SK-N-SH (cell line): ENCODE measurements at regions not wholly inside any gene's neighbourhood (a gene's known extent, or its start where the extent isn't known, plus 50 kb on each side); places are given as distances from the start of the nearest gene placed in this dataset.

ENCODE experiments used
- CTCF ChIA-PET: fragments of 300-600, 350-600 bp; formaldehyde crosslinking; extraction: SDS; loops from one replicate; lab custom pipeline; 2021; lab: Yijun Ruan, JAX
- POLR2A ChIA-PET: fragments of 350-600 bp; sonication (Branson Sonifier 250); formaldehyde crosslinking; extraction: SDS; loops from one replicate; lab custom pipeline; 2020; ENCODE audit warnings: antibody characterized with exemption, inconsistent platforms; lab: Yijun Ruan, JAX
- DNase-seq: peaks from one replicate; pipeline ENCODE4 v3.0.0; 2012
- H2AFZ ChIP-seq: fragments of 200-600 bp; sonication (generic); 2 replicates; pipeline ENCODE4 v1.8.1; 2016; ENCODE audit warnings: antibody characterized with exemption, mild to moderate bottlenecking, low read depth
- H3F3A ChIP-seq: fragments of 200-600 bp; sonication (generic); replicated peaks from 2 replicates; pipeline ENCODE3; 2016; ENCODE audit warnings: antibody characterized with exemption, mild to moderate bottlenecking; ENCODE audit not compliant: insufficient read depth
- H3K27ac ChIP-seq, 2 experiments: fragments of 200-500 bp in 1 of 2; fragments of 200-600 bp in 1 of 2; sonication (Bioruptor generic) in 1 of 2; sonication (generic), shearing (Covaris generic) in 1 of 2; 2 replicates each; pipeline versions ENCODE4 v1.5.1 to v1.6.1; 2014 to 2016; ENCODE audit warnings: low read depth in 2 of 2, inconsistent platforms in 1 of 2, low read length in 1 of 2, mild to moderate bottlenecking in 1 of 2, mixed read lengths in 1 of 2
- H3K27me3 ChIP-seq: fragments of 200-600 bp; sonication (generic), shearing (Covaris generic); 2 replicates; pipeline ENCODE4 v1.6.1; 2016; ENCODE audit warnings: mixed run types; ENCODE audit not compliant: insufficient read depth
- H3K36me3 ChIP-seq, 2 experiments: fragments of 200-500 bp in 1 of 2; fragments of 200-600 bp in 1 of 2; sonication (Bioruptor generic) in 1 of 2; sonication (generic) in 1 of 2; replicated peaks in 1 of 2; 2 replicates each; pipeline versions ENCODE3 to v1.5.1; 2014 to 2016; ENCODE audit warnings: low read length in 1 of 2, mild to moderate bottlenecking in 1 of 2; ENCODE audit not compliant: insufficient read depth in 2 of 2, control insufficient read depth in 1 of 2
- H3K4me1 ChIP-seq, 2 experiments: fragments of 200-500 bp in 1 of 2; fragments of 200-600 bp in 1 of 2; sonication (Bioruptor generic) in 1 of 2; sonication (generic), shearing (Covaris generic) in 1 of 2; 2 replicates each; pipeline versions ENCODE4 v1.5.1 to v1.6.1; 2014 to 2016; ENCODE audit warnings: low read depth in 1 of 2, low read length in 1 of 2, mixed run types in 1 of 2; ENCODE audit not compliant: insufficient read depth in 2 of 2, control insufficient read depth in 1 of 2
- H3K4me2 ChIP-seq: fragments of 200-600 bp; sonication (generic), shearing (Covaris generic); 2 replicates; pipeline ENCODE4 v1.6.1; 2017; ENCODE audit warnings: mixed run types
- H3K4me3 ChIP-seq, 2 experiments: fragments of 200-500 bp in 1 of 2; fragments of 200-600 bp in 1 of 2; sonication (Bioruptor generic) in 1 of 2; sonication (generic), shearing (Covaris generic) in 1 of 2; 2 replicates each; pipeline versions ENCODE4 v1.5.1 to v1.8.1; 2014 to 2016; ENCODE audit warnings: low read depth in 2 of 2, inconsistent platforms in 1 of 2, low read length in 1 of 2, mild to moderate bottlenecking in 1 of 2, mixed read lengths in 1 of 2, moderate library complexity in 1 of 2
- H3K79me2 ChIP-seq: fragments of 200-600 bp; sonication (generic); 2 replicates; pipeline ENCODE4 v1.8.1; 2017; ENCODE audit warnings: mild to moderate bottlenecking; ENCODE audit not compliant: insufficient read depth
- H3K9ac ChIP-seq: fragments of 200-600 bp; sonication (generic); 2 replicates; pipeline ENCODE4 v1.6.1; 2017; ENCODE audit warnings: mixed run types
- H3K9me2 ChIP-seq: fragments of 200-600 bp; sonication (generic); 2 replicates; pipeline ENCODE4 v1.6.1; 2017; ENCODE audit warnings: mixed run types
- H3K9me3 ChIP-seq: fragments of 200-600 bp; sonication (generic); 2 replicates; pipeline ENCODE4 v1.6.1; 2017; ENCODE audit warnings: mixed run types, mild to moderate bottlenecking, moderate library complexity
- H4K20me1 ChIP-seq: fragments of 200-600 bp; sonication (generic); 2 replicates; pipeline ENCODE4 v1.6.1; 2017; ENCODE audit warnings: mild to moderate bottlenecking, mixed run types; ENCODE audit not compliant: insufficient read depth
- CTCF ChIP-seq: fragments of 200-600 bp; sonication (generic); IDR thresholded peaks from 2 replicates; pipeline ENCODE4 v1.6.1; 2017; ENCODE audit warnings: antibody characterized with exemption, mild to moderate bottlenecking, moderate library complexity
- ELF1 ChIP-seq: IDR thresholded peaks from 2 replicates; pipeline ENCODE4 v1.4.0; 2012
- EZH2phosphoT487 ChIP-seq: fragments of 200-600 bp; sonication (generic); IDR thresholded peaks from 2 replicates; pipeline ENCODE4 v1.6.1; 2017; ENCODE audit warnings: low read depth, mixed run types, mild to moderate bottlenecking, antibody characterized with exemption, moderate library complexity, borderline replicate concordance
- FOSL2 ChIP-seq: IDR thresholded peaks from 2 replicates; pipeline ENCODE4 v1.4.0; 2012; ENCODE audit warnings: low read depth, mild to moderate bottlenecking, moderate library complexity, borderline replicate concordance
- FOXJ3 ChIP-seq: sonication (generic); formaldehyde crosslinking; IDR thresholded peaks from 2 replicates; pipeline ENCODE4 v1.5.1; 2020; ENCODE audit warnings: mild to moderate bottlenecking, missing genetic modification reagents
- FOXM1 ChIP-seq: IDR thresholded peaks from 2 replicates; pipeline ENCODE4 v1.4.0; 2012; ENCODE audit warnings: low read depth, mild to moderate bottlenecking
- GATA2 ChIP-seq: sonication (generic); formaldehyde crosslinking; IDR thresholded peaks from 2 replicates; pipeline ENCODE4 v1.5.0; 2020; ENCODE audit warnings: mild to moderate bottlenecking, missing genetic modification reagents
- IRF3 ChIP-seq: fragments of 150-350 bp; IDR thresholded peaks from 2 replicates; pipeline ENCODE4 v1.6.1; 2016; ENCODE audit warnings: mild to moderate bottlenecking, low read depth, low read length
- MAX ChIP-seq: IDR thresholded peaks from 2 replicates; pipeline ENCODE4 v1.4.0; 2012; ENCODE audit warnings: low read depth
- MXI1 ChIP-seq: IDR thresholded peaks from 2 replicates; pipeline ENCODE4 v1.6.1; 2012; ENCODE audit warnings: mild to moderate bottlenecking, low read depth, low read length, improper control_type of control experiment
- POLR2AphosphoS5 ChIP-seq: IDR thresholded peaks from 2 replicates; pipeline ENCODE4 v1.6.1; 2012; ENCODE audit warnings: low read depth, low read length
- RAD21 ChIP-seq: IDR thresholded peaks from 2 replicates; pipeline ENCODE4 v1.6.1; 2012; ENCODE audit warnings: mild to moderate bottlenecking, low read length
- SIN3A ChIP-seq: IDR thresholded peaks from 2 replicates; pipeline ENCODE4 v1.6.1; 2012; ENCODE audit warnings: low read depth, mild to moderate bottlenecking, low read length, moderate library complexity, borderline replicate concordance
- SMC3 ChIP-seq: IDR thresholded peaks from 2 replicates; pipeline ENCODE4 v1.6.1; 2012; ENCODE audit warnings: low read depth, low read length, improper control_type of control experiment
- ZBTB33 ChIP-seq: IDR thresholded peaks from 2 replicates; pipeline ENCODE4 v1.4.0; 2012; ENCODE audit warnings: low read depth, borderline replicate concordance
- WGBS: methylation state at CpG from one replicate; pipeline ENCODE4 v1.1.6; 2017; ENCODE audit warnings: low lambda C conversion rate; 5-methylcytosine and 5-hydroxymethylcytosine counted together

GRCh38 chr13:40407567-40407966 is 258.9 kb downstream of the FOXO1 start (continued):
- TF ChIP-seq GATA2 = no peak

- WGBS = 67% methylated on average over 5 of the region's 5 CpGs
- Histone ChIP-seq H3K27ac (no peak overlapping the region), H3K4me2 (no peak overlapping the region), H3K79me2 (no peaks in the 10 kb centered on the region), H2AFZ (no peak overlapping the region), H3K9me3 (no peaks in the 10 kb centered on the region), H3K4me1 (peaks cover 0 to 10% of the 10 kb centered on the region in 2 experiments; a peak in 1 of 4 replicates), H3K9ac (no peak overlapping the region), H3K9me2 (0 out of 2 replicates have a peak, but pooled peaks cover 4% of the 10 kb centered on the region), H3K36me3 (no peaks in the 10 kb centered on the region), H3F3A (peaks cover 12% of the 10 kb centered on the region), H3K4me3 (no peak overlapping the region), H4K20me1 (no peaks in the 10 kb centered on the region), H3K27me3 (no peaks in the 10 kb centered on the region)
- CTCF ChIA-PET = interaction anchor here (0.9 kb wide), 1 partner anchor 12 kb away, joined by 4 read pairs; no protein-coding TSS in a partner anchor
- no peak for TF ChIP-seq FOXM1
- no peak for TF ChIP-seq ZBTB33
- TF ChIP-seq ELF1 = no peak
- TF ChIP-seq FOSL2 = no peak
- no peak for TF ChIP-seq IRF3
- TF ChIP-seq CTCF = no peak
- TF ChIP-seq EZH2phosphoT487 = no peak
- DNase-seq = no peak
- POLR2A ChIA-PET = no interaction called here
These were observed 257.8 kb downstream of the FOXO1 start for GRCh38 chr13:40408602-40409001.

GRCh38 chr13:40409278-40409677 is 257.2 kb downstream of the FOXO1 start:
- no peak for DNase-seq
- Histone ChIP-seq H3K27me3 (no peaks in the 10 kb centered on the region), H3K9ac (no peak overlapping the region), H3K27ac (no peak overlapping the region), H3K9me2 (0 out of 2 replicates have a peak, but pooled peaks cover 4% of the 10 kb centered on the region), H2AFZ (no peak overlapping the region), H3K4me1 (peaks cover 0 to 10% of the 10 kb centered on the region in 2 experiments; a peak in 1 of 4 replicates), H3K36me3 (no peaks in the 10 kb centered on the region), H3K4me3 (no peak overlapping the region), H3K9me3 (no peaks in the 10 kb centered on the region), H3K79me2 (no peaks in the 10 kb centered on the region), H3K4me2 (no peak overlapping the region), H3F3A (peaks cover 12% of the 10 kb centered on the region), H4K20me1 (no peaks in the 10 kb centered on the region)
- TF ChIP-seq MAX = no peak
- no peak for TF ChIP-seq POLR2AphosphoS5
- no peak for TF ChIP-seq FOXJ3 (CRISPR knock-in tag)
- TF ChIP-seq RAD21 = no peak
- TF ChIP-seq FOXM1 = no peak
- TF ChIP-seq SMC3 = no peak
- no peak for TF ChIP-seq SIN3A
- TF ChIP-seq MXI1 = no peak
- ChIA-PET POLR2A (no interaction called here), CTCF (interaction anchor here (0.9 kb wide), 1 partner anchor 11 kb away, joined by 4 read pairs; no protein-coding TSS in a partner anchor)
- 86% methylated on average over 2 of the region's 2 CpGs for WGBS
